HG03460 (cell line): ENCODE measurements at regions not wholly inside any gene's neighbourhood (a gene's known extent, or its start where the extent isn't known, plus 50 kb on each side); places are given as distances from the start of the nearest gene placed in this dataset.

Experiments used
- ATAC-seq: cut with Tn5 transposase; IDR thresholded peaks from one replicate; pipeline ENCODE4 v1.9.1; 2021; ENCODE audit not compliant: unreplicated experiment

DNA sequence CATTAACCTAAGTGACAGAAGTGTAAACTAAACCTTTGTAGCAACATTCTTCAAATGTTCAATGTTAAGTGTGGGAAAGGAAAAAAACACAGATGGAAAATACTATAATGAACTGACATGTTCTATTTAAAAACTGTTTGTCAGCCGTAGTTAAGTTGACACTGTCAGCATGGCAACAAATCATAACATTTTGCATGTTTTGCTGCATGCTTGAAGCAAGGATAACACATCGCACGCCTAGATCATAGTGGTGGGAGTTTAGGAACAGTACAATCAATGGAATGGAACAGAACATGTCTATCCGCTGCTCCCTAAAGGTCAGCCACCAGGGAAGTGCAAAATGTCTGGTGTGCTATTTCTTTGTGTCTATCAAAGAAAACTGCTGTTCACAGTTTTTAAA is 62.5 kb upstream of the ESRRG start:
- no peak for ATAC-seq

- ATAC-seq: no peak
Observed at GRCh38 chr1:216785221-216785620, 62.0 kb upstream of the ESRRG start.

GRCh38 chr1:216779686-216780085 is 56.5 kb upstream of the ESRRG start:
- no peak for ATAC-seq

- no peak for ATAC-seq
Observed at GRCh38 chr1:216778737-216779136, 55.5 kb upstream of the ESRRG start.

DNA sequence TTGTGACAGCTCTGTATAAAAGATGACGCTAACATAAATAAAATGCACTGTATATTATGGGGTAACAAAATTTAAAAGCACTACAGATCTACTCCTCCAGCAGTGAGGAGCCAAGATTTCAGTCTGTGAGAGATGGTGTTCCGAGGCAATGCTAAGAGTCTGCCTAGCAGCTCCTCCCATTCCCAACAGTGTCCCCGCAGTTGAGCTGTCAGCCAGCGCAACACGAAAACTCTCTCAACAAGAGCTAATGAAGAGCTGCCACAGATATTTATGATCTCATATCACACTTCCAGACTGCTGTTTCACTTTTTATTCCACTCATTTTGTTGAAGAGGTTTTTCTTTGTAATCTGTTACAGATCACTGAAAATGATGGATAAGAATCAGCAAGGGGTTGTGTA is 53.9 kb upstream of the ESRRG start:
- ATAC-seq: no peak
